Osteocyte (in vitro differentiated cells): ENCODE measurements at regions not wholly inside any gene's neighbourhood (a gene's known extent, or its start where the extent isn't known, plus 50 kb on each side); places are given as distances from the start of the nearest gene placed in this dataset.

Source experiments
- DNase-seq: peaks from one replicate; pipeline ENCODE4 v3.0.0; 2021; ENCODE audit warnings: mixed read lengths; ENCODE audit not compliant: unreplicated experiment; ENCODE audit errors: extremely low spot score
- H3K27ac Mint-ChIP-seq: one replicate; pipeline ENCODE4 v1.8.0; 2021; ENCODE audit warnings: mild to moderate bottlenecking, mixed read lengths; ENCODE audit not compliant: unreplicated experiment
- H3K27me3 Mint-ChIP-seq: one replicate; pipeline ENCODE4 v1.8.0; 2021; ENCODE audit warnings: mixed read lengths; ENCODE audit not compliant: unreplicated experiment
- H3K36me3 Mint-ChIP-seq: one replicate; pipeline ENCODE4 v1.8.0; 2021; ENCODE audit warnings: mixed read lengths; ENCODE audit not compliant: unreplicated experiment
- H3K4me1 Mint-ChIP-seq: one replicate; pipeline ENCODE4 v1.8.0; 2021; ENCODE audit warnings: mixed read lengths; ENCODE audit not compliant: unreplicated experiment
- H3K4me3 Mint-ChIP-seq: one replicate; pipeline ENCODE4 v1.8.0; 2021; ENCODE audit warnings: mild to moderate bottlenecking, moderate library complexity, mixed read lengths; ENCODE audit not compliant: unreplicated experiment
- H3K9me3 Mint-ChIP-seq: one replicate; pipeline ENCODE4 v1.8.0; 2021; ENCODE audit warnings: mixed read lengths; ENCODE audit not compliant: unreplicated experiment
- TF ChIP-seq, protein P1 (sequence below): fragments of 200-600 bp; sonication (generic); IDR thresholded peaks from 2 replicates; pipeline ENCODE4 v1.5.0; 2021; ENCODE audit warnings: antibody characterized with exemption, mild to moderate bottlenecking, moderate library complexity

DNA sequence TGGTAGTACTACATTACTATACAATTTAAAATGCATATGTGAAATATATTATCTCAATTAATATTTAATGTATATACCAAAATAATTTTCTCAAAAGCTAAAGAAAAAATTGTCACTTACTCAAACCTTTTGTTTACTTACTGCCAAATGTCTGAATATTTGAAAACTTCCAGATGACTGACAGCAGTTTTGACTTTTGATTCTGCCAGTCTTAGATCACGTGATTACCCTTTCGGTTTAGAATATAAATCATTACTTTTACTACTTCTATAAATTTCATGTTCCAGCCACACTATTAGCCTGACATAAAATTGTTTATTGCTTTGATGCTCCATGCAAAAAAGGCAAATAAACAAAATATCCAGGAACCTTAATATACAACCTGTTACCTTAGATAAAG lies 680.7 kb upstream of the ID4 start:
- H3K27ac Mint-ChIP-seq, result no peak overlapping the region
- H3K4me3 Mint-ChIP-seq, result no peak overlapping the region
- no peaks in the 10 kb centered on the region for H3K27me3 Mint-ChIP-seq
- H3K9me3 Mint-ChIP-seq, result peaks cover 10% of the 10 kb centered on the region
- peaks cover 65% of the 10 kb centered on the region for H3K4me1 Mint-ChIP-seq
- no peaks in the 10 kb centered on the region for H3K36me3 Mint-ChIP-seq
- DNase-seq, result no peak
- TF ChIP-seq, protein P1, sequence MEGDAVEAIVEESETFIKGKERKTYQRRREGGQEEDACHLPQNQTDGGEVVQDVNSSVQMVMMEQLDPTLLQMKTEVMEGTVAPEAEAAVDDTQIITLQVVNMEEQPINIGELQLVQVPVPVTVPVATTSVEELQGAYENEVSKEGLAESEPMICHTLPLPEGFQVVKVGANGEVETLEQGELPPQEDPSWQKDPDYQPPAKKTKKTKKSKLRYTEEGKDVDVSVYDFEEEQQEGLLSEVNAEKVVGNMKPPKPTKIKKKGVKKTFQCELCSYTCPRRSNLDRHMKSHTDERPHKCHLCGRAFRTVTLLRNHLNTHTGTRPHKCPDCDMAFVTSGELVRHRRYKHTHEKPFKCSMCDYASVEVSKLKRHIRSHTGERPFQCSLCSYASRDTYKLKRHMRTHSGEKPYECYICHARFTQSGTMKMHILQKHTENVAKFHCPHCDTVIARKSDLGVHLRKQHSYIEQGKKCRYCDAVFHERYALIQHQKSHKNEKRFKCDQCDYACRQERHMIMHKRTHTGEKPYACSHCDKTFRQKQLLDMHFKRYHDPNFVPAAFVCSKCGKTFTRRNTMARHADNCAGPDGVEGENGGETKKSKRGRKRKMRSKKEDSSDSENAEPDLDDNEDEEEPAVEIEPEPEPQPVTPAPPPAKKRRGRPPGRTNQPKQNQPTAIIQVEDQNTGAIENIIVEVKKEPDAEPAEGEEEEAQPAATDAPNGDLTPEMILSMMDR, result no peak

DNA sequence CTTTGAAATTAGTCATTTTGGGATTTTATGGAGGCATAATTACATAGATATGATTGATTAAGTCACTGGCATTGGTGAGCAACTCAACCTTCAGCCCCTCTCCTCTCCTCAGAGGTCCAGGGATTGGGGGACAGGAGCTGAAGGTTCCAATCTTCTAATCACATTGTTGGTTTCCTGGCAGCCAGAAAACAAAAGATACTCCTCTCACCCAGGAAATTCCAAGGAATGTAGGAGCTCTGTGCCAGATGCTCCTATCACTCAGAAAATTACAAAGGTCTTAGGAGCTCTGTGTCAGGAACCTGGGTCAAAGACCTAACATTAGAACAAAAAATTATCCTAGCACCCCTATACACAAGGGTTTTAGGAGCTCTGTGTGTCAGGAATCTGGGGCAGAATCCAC lies 679.7 kb upstream of the ID4 start:
- H3K4me1 Mint-ChIP-seq, result peaks cover 71% of the 10 kb centered on the region
- peak overlapping the region; percentile 83 for H3K27ac Mint-ChIP-seq
- H3K4me3 Mint-ChIP-seq, result no peak overlapping the region
- H3K27me3 Mint-ChIP-seq, result no peaks in the 10 kb centered on the region
- no peak for DNase-seq
- TF ChIP-seq, protein P1, result no peak
- H3K9me3 Mint-ChIP-seq, result peaks cover 5% of the 10 kb centered on the region
- no peaks in the 10 kb centered on the region for H3K36me3 Mint-ChIP-seq

DNA sequence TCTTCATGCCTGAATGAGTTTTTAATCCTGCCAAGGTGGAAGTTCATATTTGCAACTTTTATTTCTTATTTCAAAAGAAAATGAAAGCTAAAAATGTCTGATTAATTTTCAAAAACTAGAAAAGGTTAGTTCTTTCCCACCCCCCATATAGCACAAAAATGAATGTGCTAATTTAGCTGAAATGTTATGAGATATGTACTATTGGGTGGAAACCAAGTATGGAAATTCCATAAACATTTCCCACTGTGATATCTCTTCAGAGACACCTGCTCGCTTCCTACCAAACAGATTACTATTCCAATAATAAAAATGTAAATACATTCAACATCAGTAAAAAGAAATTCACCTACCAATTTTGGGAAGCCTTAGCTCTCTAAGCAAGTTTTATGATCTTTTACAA lies 678.6 kb upstream of the ID4 start:
- H3K27ac Mint-ChIP-seq, result peak overlapping the region; percentile 83
- no peaks in the 10 kb centered on the region for H3K36me3 Mint-ChIP-seq
- DNase-seq, result no peak
- H3K4me3 Mint-ChIP-seq, result no peak overlapping the region
- H3K9me3 Mint-ChIP-seq, result no peaks in the 10 kb centered on the region
- no peaks in the 10 kb centered on the region for H3K27me3 Mint-ChIP-seq
- TF ChIP-seq, protein P1, result no peak
- peaks cover 67% of the 10 kb centered on the region for H3K4me1 Mint-ChIP-seq

DNA sequence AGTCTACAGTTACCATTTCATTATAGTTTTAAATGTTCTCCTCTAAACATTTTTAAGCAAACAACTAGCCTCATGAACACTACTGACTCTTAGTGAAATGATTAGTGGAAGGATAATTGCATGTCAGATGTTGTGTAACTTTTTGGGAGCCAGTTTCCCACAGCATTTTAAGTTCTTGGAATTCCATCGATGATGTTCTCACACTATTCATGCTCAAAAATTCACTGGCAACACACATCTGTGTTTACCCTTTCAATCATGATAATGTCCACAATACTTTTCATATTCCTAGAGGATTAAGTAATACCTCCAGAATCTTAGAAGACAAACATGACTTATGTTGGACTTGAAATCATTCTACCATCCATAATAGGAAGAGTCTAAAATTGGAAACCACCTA lies 678.1 kb upstream of the ID4 start:
- Mint-ChIP-seq H3K4me3 (no peak overlapping the region), H3K27me3 (no peaks in the 10 kb centered on the region), H3K27ac (peak overlapping the region; percentile 83), H3K9me3 (no peaks in the 10 kb centered on the region), H3K4me1 (peaks cover 62% of the 10 kb centered on the region), H3K36me3 (no peaks in the 10 kb centered on the region)
- TF ChIP-seq, protein P1, result no peak
- no peak for DNase-seq

DNA sequence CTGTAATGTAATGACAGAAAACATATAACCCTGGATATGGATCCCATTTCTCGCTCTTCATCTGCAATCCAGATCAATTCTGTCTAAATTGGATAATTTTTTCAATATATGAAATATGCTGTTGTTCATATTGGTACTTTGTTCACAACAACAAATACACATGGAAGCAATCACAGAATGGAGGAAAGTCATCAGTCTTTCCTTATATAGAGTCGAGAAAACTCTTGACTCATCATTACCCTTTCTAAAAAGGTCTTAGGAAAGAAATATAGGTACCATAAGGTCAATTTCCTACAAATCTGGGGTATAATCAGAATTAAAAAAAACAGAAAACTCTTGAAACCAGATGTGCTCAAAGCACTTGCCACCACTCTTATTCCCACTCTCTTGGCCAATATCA lies 677.6 kb upstream of the ID4 start:
- no peaks in the 10 kb centered on the region for H3K9me3 Mint-ChIP-seq
- no peak for DNase-seq
- H3K4me3 Mint-ChIP-seq, result no peak overlapping the region
- H3K27ac Mint-ChIP-seq, result peak overlapping the region; percentile 83
- H3K27me3 Mint-ChIP-seq, result no peaks in the 10 kb centered on the region
- TF ChIP-seq, protein P1, result no peak
- H3K36me3 Mint-ChIP-seq, result no peaks in the 10 kb centered on the region
- H3K4me1 Mint-ChIP-seq, result peaks cover 58% of the 10 kb centered on the region
